PFSK-1 (cell line): ENCODE measurements at regions not wholly inside any gene's neighbourhood (a gene's known extent, or its start where the extent isn't known, plus 50 kb on each side); places are given as distances from the start of the nearest gene placed in this dataset.

Source experiments
- FOXP2 ChIP-seq: optimal IDR thresholded peaks from 2 replicates; pipeline ENCODE3; 2011; ENCODE audit warnings: borderline replicate concordance, control low read depth, inconsistent platforms; ENCODE audit not compliant: insufficient read depth; ENCODE audit errors: extremely low read length, extremely low read depth
- POLR2AphosphoS5 ChIP-seq: IDR thresholded peaks from 2 replicates; pipeline ENCODE4 v1.6.1; 2012; ENCODE audit warnings: low read depth, mild to moderate bottlenecking, control low read depth, low read length, moderate library complexity
- SIN3A ChIP-seq: IDR thresholded peaks from 2 replicates; pipeline ENCODE4 v1.6.1; 2012; ENCODE audit warnings: mild to moderate bottlenecking, low read length, moderate library complexity, borderline replicate concordance; ENCODE audit not compliant: insufficient read depth
- TAF1 ChIP-seq: IDR thresholded peaks from 2 replicates; pipeline ENCODE4 v1.6.1; 2012; ENCODE audit warnings: low read length, control low read depth, borderline replicate concordance; ENCODE audit not compliant: insufficient read depth
- TF ChIP-seq, protein P1 (sequence below), 2 experiments: IDR thresholded peaks; 2 replicates each; pipeline versions ENCODE4 v1.6.1 to v1.8.0; 2011 to 2012; ENCODE audit warnings: low read depth in 2 of 2, low read length in 2 of 2, control low read depth in 1 of 2, inconsistent platforms in 1 of 2, mild to moderate bottlenecking in 1 of 2, moderate library complexity in 1 of 2; ENCODE audit not compliant: insufficient read depth in 1 of 2

DNA sequence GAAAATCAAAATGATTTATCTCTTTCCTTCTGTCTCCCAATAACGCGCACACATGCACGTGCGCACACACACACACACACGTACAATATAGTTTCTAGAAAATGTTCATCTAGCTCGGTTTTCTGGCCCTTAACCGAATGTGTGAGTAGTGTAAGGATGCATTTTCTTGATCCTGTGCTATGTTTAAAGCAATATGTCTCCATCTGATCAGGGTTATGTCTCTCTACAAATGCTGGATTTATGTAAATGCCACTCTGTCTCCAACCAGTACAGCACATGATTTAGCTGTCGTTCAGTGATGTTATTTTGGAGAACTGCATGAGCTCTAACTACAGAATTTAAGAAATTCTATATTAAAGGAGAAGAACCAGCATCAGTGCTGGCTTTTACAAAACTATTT is 198.0 kb downstream of the TJP1 start:
- TF ChIP-seq POLR2AphosphoS5 (no peak), SIN3A (no peak), FOXP2 (no peak), TAF1 (no peak)
- TF ChIP-seq, protein P1, sequence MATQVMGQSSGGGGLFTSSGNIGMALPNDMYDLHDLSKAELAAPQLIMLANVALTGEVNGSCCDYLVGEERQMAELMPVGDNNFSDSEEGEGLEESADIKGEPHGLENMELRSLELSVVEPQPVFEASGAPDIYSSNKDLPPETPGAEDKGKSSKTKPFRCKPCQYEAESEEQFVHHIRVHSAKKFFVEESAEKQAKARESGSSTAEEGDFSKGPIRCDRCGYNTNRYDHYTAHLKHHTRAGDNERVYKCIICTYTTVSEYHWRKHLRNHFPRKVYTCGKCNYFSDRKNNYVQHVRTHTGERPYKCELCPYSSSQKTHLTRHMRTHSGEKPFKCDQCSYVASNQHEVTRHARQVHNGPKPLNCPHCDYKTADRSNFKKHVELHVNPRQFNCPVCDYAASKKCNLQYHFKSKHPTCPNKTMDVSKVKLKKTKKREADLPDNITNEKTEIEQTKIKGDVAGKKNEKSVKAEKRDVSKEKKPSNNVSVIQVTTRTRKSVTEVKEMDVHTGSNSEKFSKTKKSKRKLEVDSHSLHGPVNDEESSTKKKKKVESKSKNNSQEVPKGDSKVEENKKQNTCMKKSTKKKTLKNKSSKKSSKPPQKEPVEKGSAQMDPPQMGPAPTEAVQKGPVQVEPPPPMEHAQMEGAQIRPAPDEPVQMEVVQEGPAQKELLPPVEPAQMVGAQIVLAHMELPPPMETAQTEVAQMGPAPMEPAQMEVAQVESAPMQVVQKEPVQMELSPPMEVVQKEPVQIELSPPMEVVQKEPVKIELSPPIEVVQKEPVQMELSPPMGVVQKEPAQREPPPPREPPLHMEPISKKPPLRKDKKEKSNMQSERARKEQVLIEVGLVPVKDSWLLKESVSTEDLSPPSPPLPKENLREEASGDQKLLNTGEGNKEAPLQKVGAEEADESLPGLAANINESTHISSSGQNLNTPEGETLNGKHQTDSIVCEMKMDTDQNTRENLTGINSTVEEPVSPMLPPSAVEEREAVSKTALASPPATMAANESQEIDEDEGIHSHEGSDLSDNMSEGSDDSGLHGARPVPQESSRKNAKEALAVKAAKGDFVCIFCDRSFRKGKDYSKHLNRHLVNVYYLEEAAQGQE (IDR thresholded peaks at IDR 0.05; ENCODE audit: insufficient read depth in 1 of 2, low read depth in 2 of 2, low read length in 2 of 2), result no peak

DNA sequence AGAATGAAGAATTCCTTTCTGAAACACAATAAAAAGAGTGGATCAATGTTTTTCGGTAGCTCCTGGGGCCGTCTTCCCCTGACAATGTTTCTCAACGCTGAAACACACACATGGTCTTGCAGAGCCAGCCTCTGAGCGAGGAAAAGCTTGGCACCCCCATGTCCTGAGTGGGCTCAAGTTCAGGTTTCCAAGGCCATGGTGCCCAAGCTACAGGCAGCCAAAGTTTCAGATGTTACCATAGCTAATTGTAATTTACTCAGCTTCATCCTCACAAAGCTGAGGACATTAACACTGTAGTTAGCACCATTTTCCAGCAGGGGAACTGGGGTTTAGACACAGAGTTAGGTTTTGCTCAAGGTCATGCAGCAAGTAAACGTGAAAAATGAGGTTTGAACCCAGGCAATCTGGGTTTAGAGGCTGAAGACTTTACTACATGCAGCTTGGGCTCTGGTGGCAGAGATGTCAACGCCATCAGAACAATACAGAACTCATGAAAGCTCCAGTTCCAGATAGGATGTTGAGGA is 199.1 kb downstream of the TJP1 start:
- TF ChIP-seq, protein P1 (IDR thresholded peaks at IDR 0.05; ENCODE audit: insufficient read depth in 1 of 2, low read depth in 2 of 2, low read length in 2 of 2), result no peak
- no peak for TF ChIP-seq SIN3A
- TF ChIP-seq FOXP2, result no peak
- TF ChIP-seq POLR2AphosphoS5, result no peak
- TF ChIP-seq TAF1, result no peak

DNA sequence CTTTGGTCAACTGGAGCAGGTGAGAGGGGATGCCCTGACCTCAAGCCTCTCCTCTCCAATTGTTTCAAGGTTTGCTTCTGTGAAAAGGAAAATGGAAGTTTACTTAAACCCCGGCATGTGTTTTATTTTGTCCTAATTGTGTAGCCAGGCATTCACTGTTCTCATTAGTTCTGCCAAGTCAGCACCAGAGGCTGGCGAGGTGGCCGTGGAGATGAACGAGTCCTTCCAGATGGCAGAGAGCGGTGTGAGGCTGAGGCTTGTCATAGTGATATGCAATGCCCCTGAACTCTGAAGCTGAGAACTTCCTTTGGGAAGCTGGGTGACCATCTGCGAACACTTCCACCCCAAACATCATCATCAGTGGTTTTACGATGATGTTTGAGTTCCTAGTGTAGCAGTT is 199.6 kb downstream of the TJP1 start:
- TF ChIP-seq POLR2AphosphoS5 (no peak), FOXP2 (no peak), TAF1 (no peak), SIN3A (no peak)
- TF ChIP-seq, protein P1 (IDR thresholded peaks at IDR 0.05; ENCODE audit: insufficient read depth in 1 of 2, low read depth in 2 of 2, low read length in 2 of 2), result no peak

DNA sequence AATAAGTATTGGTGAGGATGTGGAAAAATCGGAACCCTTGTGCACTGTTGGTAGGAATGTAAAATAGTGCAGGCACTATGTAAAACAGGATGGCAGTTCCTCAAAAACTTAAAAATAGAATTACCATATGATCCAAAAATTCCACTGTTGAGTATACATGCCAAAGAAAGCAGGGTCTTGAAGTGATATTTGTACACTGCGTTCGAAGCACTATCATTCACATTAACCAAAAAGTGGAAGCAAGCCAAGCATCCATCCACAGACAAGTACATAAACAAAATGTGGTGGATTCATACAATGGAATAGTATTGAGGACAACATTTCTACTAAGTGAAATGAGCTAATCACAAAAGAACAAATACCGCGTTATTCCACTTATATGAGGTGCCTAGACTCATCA is 200.7 kb downstream of the TJP1 start:
- no peak for TF ChIP-seq SIN3A
- TF ChIP-seq POLR2AphosphoS5, result no peak
- TF ChIP-seq FOXP2, result no peak
- no peak for TF ChIP-seq TAF1
- TF ChIP-seq, protein P1 (IDR thresholded peaks at IDR 0.05; ENCODE audit: insufficient read depth in 1 of 2, low read depth in 2 of 2, low read length in 2 of 2), result no peak

DNA sequence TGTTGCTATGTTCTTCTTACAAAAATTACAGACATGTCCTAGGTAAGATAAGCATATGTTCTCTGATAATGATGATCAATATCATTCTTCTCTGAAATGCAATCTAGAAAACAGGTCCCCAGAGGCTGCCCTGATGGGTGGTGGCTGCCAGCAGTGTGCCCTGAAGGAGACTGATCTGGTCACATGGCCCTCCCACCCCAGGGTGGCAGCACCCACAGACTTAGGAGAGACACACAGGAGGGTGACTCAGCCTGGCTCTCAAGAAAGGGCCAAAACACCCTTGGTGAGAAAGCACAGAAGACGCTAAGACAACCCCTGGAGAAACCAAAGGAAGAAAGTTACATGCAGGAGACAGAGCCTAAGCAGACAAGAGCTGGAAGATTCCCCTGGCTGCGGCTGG is 203.7 kb downstream of the TJP1 start:
- TF ChIP-seq POLR2AphosphoS5 (no peak), SIN3A (no peak)
- TF ChIP-seq, protein P1 (IDR thresholded peaks at IDR 0.05; ENCODE audit: insufficient read depth in 1 of 2, low read depth in 2 of 2, low read length in 2 of 2), result no peak
